HCT116 (cell line): ENCODE measurements at regions not wholly inside any gene's neighbourhood (a gene's known extent, or its start where the extent isn't known, plus 50 kb on each side); places are given as distances from the start of the nearest gene placed in this dataset.

Source experiments
- ATAC-seq: fragments of 200-7000 bp; cut with Tn5 transposase; 2 replicates; pipeline ENCODE4 v1.9.1; 2020; ENCODE audit warnings: mild to moderate bottlenecking, moderate library complexity
- BruUV-seq: library from RNA; stranded (reverse); fragments of 400-500 nt; replicated peaks from 2 replicates; lab custom pipeline; 2021; lab: Mats Ljungman, UMichigan
- CTCF ChIA-PET: fragments of 300-600 bp; sonication (Branson Sonifier 250); formaldehyde crosslinking; loops from one replicate; lab custom pipeline; 2021; ENCODE audit warnings: antibody characterized with exemption; lab: Charles Lee
- POLR2A ChIA-PET: fragments of 300-600, 350-600 bp; sonication (Branson Sonifier 250); formaldehyde crosslinking; loops from one replicate; lab custom pipeline; 2021; ENCODE audit warnings: antibody characterized with exemption; lab: Charles Lee
- RAD21 ChIA-PET, 2 experiments: fragments of 300-600 bp; sonication (Branson Sonifier 250); formaldehyde crosslinking; loops; one replicate each; lab custom pipeline; 2023; ENCODE audit warnings: low total read pairs in 2 of 2; ENCODE audit not compliant: uncharacterized antibody in 2 of 2, unreplicated experiment in 2 of 2, low non-redundant PET in 1 of 2; lab: Charles Lee
- DNase-seq: peaks from one replicate; pipeline ENCODE4 v3.0.0-alpha.2; 2010; ENCODE audit warnings: low read depth, low spot score
- H2AFZ ChIP-seq: fragments of 200-600 bp; shearing (Covaris generic), sonication (generic); 2 replicates; pipeline ENCODE4 v1.6.1; 2017; ENCODE audit warnings: low read depth, mixed run types, mixed read lengths, antibody characterized with exemption, low read length; ENCODE audit not compliant: poor library complexity, severe bottlenecking
- H3K27ac ChIP-seq: 2 replicates; pipeline ENCODE4 v1.5.1; 2012; ENCODE audit warnings: low read depth, low read length
- H3K27me3 ChIP-seq: fragments of 200-600 bp; sonication (generic); 2 replicates; pipeline ENCODE4 v1.6.1; 2016; ENCODE audit warnings: mixed run types, low read length, mixed read lengths; ENCODE audit not compliant: insufficient read depth
- H3K36me3 ChIP-seq, 2 experiments: fragments of 200-500 bp in 1 of 2; fragments of 200-600 bp in 1 of 2; sonication (Bioruptor generic) in 1 of 2; sonication (generic) in 1 of 2; 2 replicates each; pipeline versions ENCODE4 v1.5.1 to v1.6.1; 2014 to 2016; ENCODE audit warnings: low read length in 2 of 2, inconsistent platforms in 1 of 2, mixed read lengths in 1 of 2, mixed run types in 1 of 2; ENCODE audit not compliant: insufficient read depth in 2 of 2, control insufficient read depth in 1 of 2
- H3K4me1 ChIP-seq, 2 experiments: fragments of 200-600 bp in 1 of 2; sonication (generic) in 1 of 2; 2 replicates each; pipeline versions ENCODE4 v1.5.1 to v1.6.1; 2012 to 2017; ENCODE audit warnings: low read length in 2 of 2, inconsistent platforms in 1 of 2, mild to moderate bottlenecking in 1 of 2, mixed read lengths in 1 of 2, mixed run types in 1 of 2, moderate library complexity in 1 of 2; ENCODE audit not compliant: insufficient read depth in 2 of 2, control insufficient read depth in 1 of 2
- H3K4me2 ChIP-seq: fragments of 200-600 bp; sonication (generic); 2 replicates; pipeline ENCODE4 v1.6.1; 2017; ENCODE audit warnings: mixed run types, low read length, mixed read lengths
- H3K4me3 ChIP-seq, 2 experiments: fragments of 200-600 bp in 1 of 2; sonication (generic) in 1 of 2; replicated peaks in 1 of 2; 2 replicates each; pipeline ENCODE4 v1.5.1; 2011 to 2016; ENCODE audit warnings: low read length in 2 of 2, control low read depth in 1 of 2, low read depth in 1 of 2, mild to moderate bottlenecking in 1 of 2, mixed read lengths in 1 of 2, mixed run types in 1 of 2
- H3K79me2 ChIP-seq: fragments of 200-600 bp; sonication (generic); 2 replicates; pipeline ENCODE4 v1.6.1; 2017; ENCODE audit warnings: mild to moderate bottlenecking, mixed run types, low read length, moderate library complexity, mixed read lengths; ENCODE audit not compliant: insufficient read depth
- H3K9ac ChIP-seq: fragments of 200-600 bp; sonication (generic); 2 replicates; pipeline ENCODE4 v1.6.1; 2016; ENCODE audit warnings: low read length, mixed read lengths
- H3K9me2 ChIP-seq: fragments of 200-600 bp; sonication (generic), shearing (Covaris generic); 2 replicates; pipeline ENCODE4 v1.6.1; 2017; ENCODE audit warnings: mixed run types, mild to moderate bottlenecking, moderate library complexity; ENCODE audit not compliant: insufficient read depth
- H3K9me3 ChIP-seq, 2 experiments: fragments of 200-500 bp in 1 of 2; fragments of 200-600 bp in 1 of 2; sonication (Bioruptor generic) in 1 of 2; sonication (generic) in 1 of 2; 2 replicates each; pipeline ENCODE4 v1.6.1; 2014 to 2017; ENCODE audit warnings: low read length in 2 of 2, mixed read lengths in 2 of 2, inconsistent platforms in 1 of 2, low read depth in 1 of 2, mild to moderate bottlenecking in 1 of 2, mixed run types in 1 of 2, moderate library complexity in 1 of 2; ENCODE audit not compliant: control insufficient read depth in 1 of 2, insufficient read depth in 1 of 2
- H4K20me1 ChIP-seq: fragments of 200-600 bp; sonication (generic), shearing (Covaris generic); 2 replicates; pipeline ENCODE4 v1.6.1; 2017; ENCODE audit warnings: mixed run types, mild to moderate bottlenecking, moderate library complexity; ENCODE audit not compliant: insufficient read depth
- CTCF ChIP-seq, 3 experiments: fragments of 200-600 bp in 1 of 3; sonication (generic) in 1 of 3; IDR thresholded peaks in 2 of 3; conservative IDR thresholded peaks in 1 of 3; 2 replicates each; pipeline ENCODE4 v1.5.1; 2012 to 2017; ENCODE audit warnings: low read depth in 2 of 3, low read length in 2 of 3, antibody characterized with exemption in 1 of 3, borderline replicate concordance in 1 of 3, control low read depth in 1 of 3, mild to moderate bottlenecking in 1 of 3, mixed read lengths in 1 of 3, mixed run types in 1 of 3, moderate library complexity in 1 of 3; ENCODE audit not compliant: insufficient read depth in 1 of 3
- EGR1 ChIP-seq: IDR thresholded peaks from 2 replicates; pipeline ENCODE4 v1.6.1; 2012; ENCODE audit warnings: low read depth
- ELF1 ChIP-seq: IDR thresholded peaks from 2 replicates; pipeline ENCODE4 v1.6.1; 2012; ENCODE audit warnings: low read depth, borderline replicate concordance
- REST ChIP-seq: IDR thresholded peaks from 2 replicates; pipeline ENCODE4 v1.6.1; 2012; ENCODE audit warnings: low read depth
- TCF7L2 ChIP-seq: IDR thresholded peaks from 2 replicates; pipeline ENCODE4 v1.7.0; 2011; ENCODE audit warnings: borderline replicate concordance, inconsistent platforms; ENCODE audit not compliant: insufficient read depth, insufficient read length; ENCODE audit errors: extremely low read depth
- YY1 ChIP-seq: IDR thresholded peaks from 2 replicates; pipeline ENCODE4 v1.6.1; 2011; ENCODE audit warnings: low read length, low read depth, moderate library complexity, mild to moderate bottlenecking; ENCODE audit not compliant: insufficient replicate concordance; ENCODE audit errors: extremely low read depth
- ZFX ChIP-seq: fragments of 450-650 bp; IDR thresholded peaks from 2 replicates; pipeline ENCODE4 v1.6.1; 2017
- intact Hi-C: fragments of 100-400 bp; cut with micrococcal nuclease; formaldehyde crosslinking; loops from 2 replicates; pipeline ENCODE4 v1.10.0; 2022

- H3K27me3 ChIP-seq: no peaks in the 10 kb centered on the region
- H3K4me1 ChIP-seq: peaks cover 33 to 50% of the 10 kb centered on the region in 2 experiments
- intact Hi-C loops: no loop called here
- H2AFZ ChIP-seq: peak overlapping the region; percentile 13
- H3K9me3 ChIP-seq: no peaks in the 10 kb centered on the region
- H3K4me2 ChIP-seq: peak overlapping the region; percentile 54
- no peak for TF ChIP-seq ELF1
- TF ChIP-seq EGR1: 0 out of 2 replicates have a peak, but pooled peaks have one; percentile 26
- ChIA-PET POLR2A (interaction anchor here (0.6 to 1.2 kb wide), 2 partner anchors 9 to 189 kb away, joined by 3 read pairs; partner anchors contain the start of gene SLC7A11), RAD21 (no interaction called here), CTCF (interaction anchor here (1.0 kb wide), 1 partner anchor 37 kb away, joined by 3 read pairs; no protein-coding TSS in a partner anchor)
- H4K20me1 ChIP-seq: no peaks in the 10 kb centered on the region
- no peak for DNase-seq
- no peaks in the 10 kb centered on the region for H3K79me2 ChIP-seq
- peak; percentile 12; the same call in 1 of the 2 replicates for ATAC-seq
- H3K9ac ChIP-seq: no peak overlapping the region
- H3K27ac ChIP-seq: peak overlapping the region; percentile 51
- no TSS peak for BruUV-seq
- no peaks in the 10 kb centered on the region for H3K36me3 ChIP-seq
- H3K4me3 ChIP-seq: peak overlapping the region in 1 of 2 experiments; percentile 5; a peak in 1 of 4 replicates
- H3K9me2 ChIP-seq: no peaks in the 10 kb centered on the region
These were observed 189.1 kb downstream of the SLC7A11 start for GRCh38 chr4:138052806-138053632.

- Histone ChIP-seq H3K4me2 (peak overlapping the region; percentile 73; the same call in 1 of the 2 replicates), H3K27me3 (no peaks in the 10 kb centered on the region), H3K36me3 (no peaks in the 10 kb centered on the region), H3K9ac (no peak overlapping the region), H3K79me2 (no peaks in the 10 kb centered on the region), H2AFZ (peak overlapping the region; percentile 96), H4K20me1 (no peaks in the 10 kb centered on the region), H3K27ac (no peak overlapping the region), H3K4me3 (no peak overlapping the region), H3K9me2 (no peaks in the 10 kb centered on the region), H3K4me1 (peaks cover 33 to 50% of the 10 kb centered on the region in 2 experiments), H3K9me3 (no peaks in the 10 kb centered on the region)
- TF ChIP-seq REST (no peak), TCF7L2 (no peak), YY1 (no peak), CTCF (IDR thresholded peaks at IDR 0.05 in 2 of 3, conservative IDR thresholded peaks at IDR 0.05 in 1 of 3; ENCODE audit: borderline replicate concordance in 1 of 3, insufficient read depth in 1 of 3, low read depth in 2 of 3, low read length in 2 of 3) (no peak), ZFX (no peak), ELF1 (no peak)
- ChIA-PET CTCF (interaction anchor here (0.8 to 1.1 kb wide), 2 partner anchors 12 to 39 kb away, joined by 3 to 4 read pairs; no protein-coding TSS in a partner anchor), POLR2A (no interaction called here), RAD21 (no interaction called here)
- ATAC-seq: no peak
- no TSS peak for BruUV-seq
- intact Hi-C loops: no loop called here
- DNase-seq: no peak
These were observed 191.0 kb downstream of the SLC7A11 start for GRCh38 chr4:138051157-138051556.
